ENCODE measurements at regions not wholly inside any gene's neighbourhood (a gene's known extent, or its start where the extent isn't known, plus 50 kb on each side); places are given as distances from the start of the nearest gene placed in this dataset.
A peak's percentile ranks its signal among the peaks of the same experiment; 100 is the strongest.

- no peak for DNase-seq (ENCODE audit: low read depth)
Observed at GRCh38 chr15:69576948-69577351, 124.3 kb downstream of the RPLP1 start.

- DNase-seq (ENCODE audit: low read depth) = no peak
Observed at GRCh38 chr15:69577397-69577796, 124.8 kb downstream of the RPLP1 start.

GRCh38 chr15:69578252-69578651 is 125.6 kb downstream of the RPLP1 start:
- DNase-seq (ENCODE audit: low read depth) = no peak

GRCh38 chr15:69578787-69579583 is 126.4 kb downstream of the RPLP1 start:
- no peak for DNase-seq (ENCODE audit: low read depth)

DNA sequence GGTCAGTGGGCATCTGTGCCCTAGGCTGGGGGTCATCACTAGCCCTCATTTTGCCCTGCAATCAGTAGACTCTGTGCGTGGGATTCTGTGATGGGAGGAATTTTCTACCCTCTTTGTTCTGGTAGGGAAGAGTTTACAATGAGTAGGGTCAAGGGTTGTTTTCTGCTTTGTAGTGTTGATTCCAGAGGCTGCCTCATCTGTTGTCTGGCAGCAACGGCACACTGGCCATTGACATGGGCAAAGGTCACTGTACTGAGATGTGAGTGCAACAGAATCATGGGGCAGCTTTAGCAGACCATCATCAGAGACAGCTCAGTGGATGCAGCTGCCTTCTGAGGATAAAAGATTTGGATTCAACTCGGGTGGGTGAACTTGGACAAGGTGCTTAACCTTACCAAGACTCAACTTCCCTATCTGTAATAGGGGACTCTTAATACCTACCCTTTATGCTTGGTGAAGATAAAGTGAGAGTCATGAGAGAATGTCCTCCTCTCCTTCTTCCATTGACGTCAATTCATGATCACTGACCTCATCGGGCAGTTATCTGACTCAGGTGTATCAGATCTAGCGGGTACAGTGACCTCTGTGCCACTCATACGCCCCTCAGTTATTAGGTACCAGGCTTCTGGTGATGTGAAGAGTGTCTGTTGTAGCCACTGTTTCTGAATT is 127.5 kb downstream of the RPLP1 start:
- no peak for DNase-seq (ENCODE audit: low read depth)

- no peak for DNase-seq (ENCODE audit: low read depth)
Observed at GRCh38 chr15:69583626-69584025, 131.0 kb downstream of the RPLP1 start.

- DNase-seq (ENCODE audit: low read depth) = no peak
Observed at GRCh38 chr15:69585937-69586336, 133.3 kb downstream of the RPLP1 start.

DNA sequence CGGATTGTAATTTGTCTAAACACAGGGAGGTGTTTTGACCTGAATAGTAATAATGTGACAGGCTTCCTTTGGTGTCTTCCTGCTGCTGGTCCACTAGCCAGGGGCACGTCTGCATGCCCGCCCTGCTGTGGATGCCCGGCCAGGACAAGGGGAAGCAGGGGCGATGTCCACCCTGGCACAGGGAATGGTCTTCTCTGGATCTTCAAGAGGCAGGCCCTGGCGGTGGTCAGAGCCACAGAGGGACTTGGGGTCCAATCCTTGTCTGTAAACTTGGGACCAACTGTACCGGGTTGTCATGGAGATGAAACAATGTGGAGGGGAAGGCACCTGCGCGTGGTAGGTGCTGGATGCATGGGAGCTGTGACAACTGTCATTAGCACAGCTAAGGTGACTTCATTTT is 134.1 kb downstream of the RPLP1 start:
- DNase-seq (ENCODE audit: low read depth) = no peak

DNA sequence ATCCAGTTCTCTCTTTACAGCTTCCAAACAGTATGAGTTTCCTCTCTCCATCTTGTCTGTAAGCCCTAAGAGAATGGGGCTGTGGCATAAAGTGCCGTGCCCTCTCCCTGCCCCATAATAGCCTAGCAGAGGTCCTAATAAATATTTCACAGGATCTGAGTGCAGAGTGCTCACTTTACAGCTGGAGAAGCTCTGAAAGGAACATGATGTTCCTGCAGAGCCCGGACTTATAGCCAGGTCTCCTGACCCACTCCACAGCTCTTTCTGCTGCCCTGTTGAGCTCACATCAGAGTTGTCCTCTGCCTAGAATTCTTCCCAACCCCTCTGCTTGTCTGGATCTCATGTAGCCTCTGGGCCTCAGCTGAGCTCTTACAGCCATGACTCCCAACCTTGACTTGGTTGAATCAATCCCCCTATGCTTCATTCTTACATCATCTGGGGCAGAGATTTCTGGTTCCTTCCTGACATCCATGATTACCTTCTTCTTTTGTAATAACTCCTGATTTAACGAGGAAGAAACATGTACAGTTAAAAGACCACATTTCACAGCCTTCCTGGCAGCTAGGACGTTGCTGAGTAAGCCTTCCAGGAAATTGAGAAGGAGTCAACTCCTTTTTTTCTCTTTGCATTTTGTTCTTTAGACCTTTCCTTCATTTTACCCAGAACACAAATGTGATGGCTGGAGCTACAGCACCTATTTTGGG is 135.3 kb downstream of the RPLP1 start:
- DNase-seq (ENCODE audit: low read depth) = no peak

DNA sequence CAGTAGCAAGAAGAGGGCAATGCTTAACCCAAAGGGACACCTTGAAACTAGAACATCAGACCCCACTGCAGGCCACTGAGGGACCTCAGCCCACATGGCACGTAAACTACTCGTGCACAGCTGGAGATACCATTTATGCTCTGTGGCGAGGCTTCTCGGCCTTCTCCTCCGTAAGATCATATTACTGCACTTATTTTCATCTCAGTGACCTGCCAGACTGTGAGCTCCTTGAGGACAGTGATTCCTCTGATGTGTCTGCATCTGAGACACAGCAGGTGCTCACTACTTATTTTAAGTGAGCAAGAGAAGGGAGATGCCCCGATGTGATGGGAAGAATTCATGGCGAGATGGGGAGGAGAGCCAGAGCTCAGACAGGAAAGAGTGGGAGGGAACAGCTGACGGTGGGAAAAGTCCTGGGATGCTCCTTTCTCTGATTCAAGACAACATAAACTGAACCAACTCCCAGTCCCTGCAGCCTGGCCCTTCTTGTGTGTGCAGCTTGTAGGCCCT is 137.6 kb downstream of the RPLP1 start:
- DNase-seq (ENCODE audit: low read depth) = no peak

DNA sequence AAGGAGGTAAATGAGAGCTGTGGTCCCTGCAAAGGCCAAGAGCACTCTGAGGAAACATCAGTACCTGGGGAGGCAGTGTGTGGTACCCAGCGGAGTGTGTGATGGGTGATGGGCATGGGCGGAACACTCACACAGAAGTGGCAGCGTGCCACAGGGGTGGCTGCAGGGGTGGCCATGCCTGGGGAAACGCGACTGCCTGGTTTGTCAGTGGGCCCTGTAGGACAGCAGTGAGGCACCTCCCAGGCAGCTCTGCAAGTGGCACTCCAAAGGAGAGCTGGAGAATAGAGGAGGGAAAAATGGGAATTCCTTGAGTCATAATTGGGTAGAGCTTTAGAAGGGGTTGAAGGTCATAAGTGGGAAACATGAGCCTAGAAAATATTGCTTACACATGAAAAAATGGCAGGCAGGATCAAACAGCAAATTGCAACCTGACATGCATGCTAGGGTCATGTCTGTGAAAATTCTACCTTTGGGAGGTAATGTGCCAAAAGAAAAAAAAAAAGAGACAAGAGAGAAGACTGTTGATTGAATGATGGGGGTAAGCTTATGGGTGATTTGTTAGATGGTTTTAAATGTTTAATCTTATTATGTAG is 138.4 kb downstream of the RPLP1 start:
- no peak for DNase-seq (ENCODE audit: low read depth)

DNA sequence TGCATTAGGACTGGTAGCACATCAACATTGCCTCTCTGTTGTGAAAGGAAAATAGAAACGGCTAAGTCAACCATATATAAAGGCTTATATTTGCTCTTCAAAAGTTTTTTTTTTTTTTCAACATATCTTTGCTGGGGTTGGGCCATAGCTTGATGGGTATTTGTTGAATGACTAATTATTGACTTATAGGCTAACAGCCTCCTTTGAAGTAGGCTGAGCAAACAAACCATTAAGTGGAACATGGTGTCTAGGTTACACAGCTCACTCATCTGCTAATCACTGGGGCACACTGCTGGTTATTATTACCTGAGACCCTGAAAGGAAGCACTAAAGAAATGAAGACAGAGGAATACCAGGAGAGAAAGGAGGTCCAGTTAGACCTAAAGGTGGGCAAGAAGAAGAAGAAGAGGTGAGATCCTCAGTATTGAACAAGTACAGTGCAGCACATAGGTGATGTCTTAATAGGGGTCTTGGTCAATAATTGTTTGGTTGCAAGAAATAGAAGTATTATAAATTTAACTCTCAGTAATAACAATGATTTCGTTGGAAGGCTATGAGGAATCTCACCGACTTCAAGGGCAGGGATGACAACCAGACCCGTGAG is 139.4 kb downstream of the RPLP1 start:
- DNase-seq (ENCODE audit: low read depth) = no peak

GRCh38 chr15:69592954-69593353 is 140.3 kb downstream of the RPLP1 start:
- no peak for DNase-seq (ENCODE audit: low read depth)

DNA sequence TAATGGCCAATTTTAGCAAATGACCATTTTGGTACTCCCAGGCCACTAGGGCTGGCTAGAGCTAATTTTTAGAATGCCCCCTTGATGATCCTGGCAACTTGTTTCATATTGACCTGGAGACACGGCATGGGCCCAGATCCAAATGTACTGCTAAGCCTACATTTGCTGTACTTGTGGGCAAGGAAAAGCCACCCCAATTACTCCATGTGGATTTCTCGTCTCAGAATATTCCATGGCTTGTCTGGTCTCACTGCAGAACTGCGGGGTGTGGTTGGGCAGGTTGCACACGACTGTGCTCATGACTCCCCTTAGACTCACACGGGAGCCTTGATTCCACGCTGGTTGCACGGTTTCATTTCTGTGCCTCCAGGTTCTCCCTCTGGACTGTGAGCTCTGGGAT is 140.9 kb downstream of the RPLP1 start:
- DNase-seq (ENCODE audit: low read depth) = no peak

DNA sequence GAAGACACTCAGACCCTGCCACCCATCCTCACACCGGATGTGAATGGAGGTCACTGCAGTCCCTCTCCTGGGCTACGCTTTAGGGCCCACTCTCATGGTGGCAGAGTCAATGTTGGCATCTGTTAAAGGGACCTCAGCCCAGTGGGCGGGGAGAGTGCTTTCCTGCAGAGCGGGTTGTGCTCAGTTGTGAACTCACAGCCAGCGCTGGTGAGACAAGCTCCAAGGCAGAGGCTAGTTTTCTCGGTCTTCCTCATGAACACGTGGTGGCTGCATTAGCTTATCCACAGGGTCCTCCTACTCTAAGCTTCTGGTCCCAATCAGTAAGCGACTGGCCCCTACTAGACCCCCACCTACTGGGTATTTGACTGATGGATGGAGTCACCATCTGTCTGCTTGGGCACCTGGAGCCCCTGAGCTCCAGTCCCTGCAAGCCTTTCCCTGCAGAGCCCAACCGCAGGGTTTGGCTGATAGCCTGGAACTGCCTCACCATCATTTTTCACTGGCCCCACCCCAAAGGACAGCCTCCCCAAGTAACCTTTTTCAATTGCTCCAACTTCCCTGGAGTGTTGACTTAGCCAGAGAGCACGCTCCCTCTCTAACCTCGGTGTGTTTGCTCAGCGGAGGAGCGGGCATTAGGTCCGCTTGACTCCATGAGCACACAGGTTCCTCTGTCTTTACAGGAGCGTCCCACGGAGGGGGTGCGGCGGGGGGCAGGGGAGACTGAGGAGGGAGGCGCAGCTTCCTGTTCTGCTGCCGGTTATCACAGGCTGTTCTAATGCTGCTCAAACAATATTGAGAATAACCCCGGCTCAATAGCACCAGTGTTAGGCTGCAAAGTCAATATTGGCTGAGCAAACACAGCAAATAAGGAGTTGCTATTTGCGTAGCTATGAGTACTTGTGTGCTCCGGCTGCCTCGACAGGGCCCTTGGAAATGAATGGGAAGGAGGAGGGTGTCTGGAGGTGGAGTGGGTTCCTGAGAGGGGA is 141.7 kb downstream of the RPLP1 start:
- peak; percentile 5 for DNase-seq (ENCODE audit: low read depth)

DNA sequence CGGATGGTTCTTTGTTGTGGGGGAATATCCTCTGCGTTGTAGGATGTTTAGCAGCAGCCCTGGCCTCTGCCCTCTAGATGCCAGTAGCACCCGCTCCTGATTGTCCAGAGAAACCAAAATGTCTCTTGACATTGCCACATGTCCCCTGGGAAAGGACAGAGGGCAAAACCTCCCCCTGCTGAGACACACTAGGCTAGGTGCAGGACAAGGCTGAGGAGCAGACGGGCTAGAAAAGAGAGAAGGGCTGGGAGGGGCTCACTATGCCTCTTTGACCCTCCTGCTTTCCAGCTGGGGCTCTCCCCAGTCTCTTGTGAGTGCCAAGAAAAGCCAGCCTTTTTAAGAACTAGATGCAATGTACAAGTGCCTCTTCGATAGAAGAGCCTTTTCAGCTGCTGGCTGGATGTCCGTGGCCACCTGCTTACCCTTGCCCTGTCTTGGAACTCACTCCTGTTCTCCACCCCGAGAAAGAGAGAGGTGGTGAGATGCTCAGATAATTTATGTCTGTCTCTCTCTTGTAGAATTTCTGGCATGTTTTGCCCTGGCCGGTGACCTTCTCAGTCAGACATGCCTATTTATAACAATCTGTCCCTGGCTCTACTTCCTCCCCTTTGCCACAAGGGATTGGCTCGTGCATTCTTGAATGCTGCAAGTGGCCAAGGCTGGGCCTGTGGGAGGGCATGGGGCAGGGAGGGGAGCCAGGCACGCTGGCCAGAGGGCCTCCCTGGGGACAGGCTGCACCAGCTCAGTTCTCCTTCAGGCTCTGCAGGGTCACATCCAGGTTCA is 142.6 kb downstream of the RPLP1 start:
- peak; percentile 28 for DNase-seq (ENCODE audit: low read depth)

DNA sequence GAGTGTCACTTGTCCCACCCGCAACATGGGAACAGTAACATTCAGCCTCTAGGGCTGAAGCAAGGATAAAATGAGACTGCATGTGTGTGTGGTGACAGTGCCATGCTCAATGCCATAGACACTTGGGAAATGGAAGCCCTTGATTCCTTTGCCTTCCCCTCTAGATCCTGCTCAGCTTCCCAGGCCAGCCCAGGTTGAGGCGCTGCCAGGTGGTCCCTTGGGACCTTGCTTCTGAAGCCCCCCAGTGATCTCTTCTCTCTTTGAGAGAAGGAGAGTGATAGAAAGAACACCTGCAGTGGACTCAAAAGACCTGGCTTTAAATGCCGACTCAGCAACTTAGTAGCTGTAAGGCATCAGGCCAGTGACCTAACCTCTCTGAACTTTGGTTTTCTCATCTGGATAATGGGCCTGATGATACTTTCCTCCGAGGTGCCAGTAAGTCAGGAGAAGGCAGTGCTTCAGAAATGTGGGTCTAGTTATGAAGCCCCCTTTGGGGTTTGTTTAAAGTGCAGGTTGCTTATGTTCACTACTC is 144.5 kb downstream of the RPLP1 start:
- DNase-seq (ENCODE audit: low read depth) = no peak

DNA sequence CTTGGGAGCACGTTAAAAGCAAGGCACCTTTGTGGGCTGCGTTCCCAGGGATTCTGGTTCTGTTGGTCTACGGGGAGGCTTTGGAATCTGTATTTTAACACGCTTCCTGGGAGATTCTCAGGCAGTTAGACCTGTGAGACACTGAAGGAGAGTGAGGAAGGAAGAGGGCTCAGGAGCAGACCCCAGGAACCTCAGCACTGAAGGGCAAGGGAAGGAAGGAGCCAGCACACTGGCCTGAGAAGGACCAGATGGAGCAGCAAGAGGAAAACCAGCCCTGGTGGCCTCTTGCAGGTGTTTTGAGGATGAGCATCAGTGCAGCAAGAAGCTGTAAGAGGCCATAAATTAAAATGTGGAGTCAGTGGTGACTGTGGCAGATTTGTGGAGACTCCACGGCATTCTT is 146.7 kb downstream of the RPLP1 start:
- DNase-seq (ENCODE audit: low read depth) = no peak

- no peak for DNase-seq (ENCODE audit: low read depth)
Observed at GRCh38 chr15:69600556-69601085, 148.0 kb downstream of the RPLP1 start.

All from EH (cell line).